NK-92 treated with Interleukin-12 subunit alpha and Interleukin-12 subunit beta, amount 100 ng/mL, for 24 hours (cell line): ENCODE measurements at regions not wholly inside any gene's neighbourhood (a gene's known extent, or its start where the extent isn't known, plus 50 kb on each side); places are given as distances from the start of the nearest gene placed in this dataset.

Experiments used
- DNase-seq: peaks from one replicate; lab custom pipeline; 2025; lab: John Stamatoyannopoulos, UW

DNA sequence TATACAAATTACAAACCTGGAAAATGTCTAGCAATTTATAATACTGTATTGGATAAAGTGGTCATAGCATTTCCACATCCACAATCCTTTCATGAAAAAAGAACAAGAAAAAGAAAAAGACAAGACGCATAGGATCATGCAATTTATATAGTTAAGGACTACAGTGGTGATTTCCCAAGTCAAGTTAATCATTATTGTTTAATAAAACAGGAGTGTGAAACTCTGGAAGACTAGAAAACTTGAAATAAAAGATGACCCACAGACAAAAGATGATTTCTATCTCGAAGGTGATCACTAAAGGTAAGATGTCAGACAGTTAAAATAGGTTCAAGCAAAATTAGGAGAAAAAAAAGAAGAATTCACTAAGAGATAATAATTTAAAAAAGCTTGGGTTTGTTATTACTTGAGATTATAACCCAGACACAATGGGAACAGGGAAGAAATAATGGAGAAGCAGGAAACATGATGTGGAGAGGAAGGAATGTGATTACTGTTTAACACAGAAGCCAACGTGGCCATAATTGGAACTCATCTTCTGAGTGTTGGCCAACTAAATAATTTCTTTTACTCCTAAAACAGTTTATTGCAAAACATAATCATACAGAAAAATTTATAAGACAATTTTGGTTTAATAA is 441.2 kb upstream of the ANO3 start:
- no peak for DNase-seq

DNA sequence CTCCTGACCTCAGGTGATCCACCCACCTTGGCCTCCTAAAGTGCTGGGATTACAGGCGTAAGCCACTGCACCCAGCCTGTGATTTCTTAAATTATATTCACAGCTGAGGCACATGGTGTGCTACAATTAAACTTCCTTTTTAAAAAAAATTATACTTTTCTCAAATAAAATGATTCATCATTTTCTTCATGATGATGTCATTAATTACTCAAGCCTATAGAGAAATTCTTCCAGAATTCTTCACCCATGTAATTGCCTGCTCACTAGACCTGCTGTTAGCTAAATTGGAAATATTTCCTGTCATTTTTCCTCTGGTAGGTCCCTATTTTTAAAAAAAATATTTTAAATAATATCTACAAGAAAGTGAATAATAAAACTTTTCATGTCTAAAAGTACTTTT is 440.0 kb upstream of the ANO3 start:
- no peak for DNase-seq

DNA sequence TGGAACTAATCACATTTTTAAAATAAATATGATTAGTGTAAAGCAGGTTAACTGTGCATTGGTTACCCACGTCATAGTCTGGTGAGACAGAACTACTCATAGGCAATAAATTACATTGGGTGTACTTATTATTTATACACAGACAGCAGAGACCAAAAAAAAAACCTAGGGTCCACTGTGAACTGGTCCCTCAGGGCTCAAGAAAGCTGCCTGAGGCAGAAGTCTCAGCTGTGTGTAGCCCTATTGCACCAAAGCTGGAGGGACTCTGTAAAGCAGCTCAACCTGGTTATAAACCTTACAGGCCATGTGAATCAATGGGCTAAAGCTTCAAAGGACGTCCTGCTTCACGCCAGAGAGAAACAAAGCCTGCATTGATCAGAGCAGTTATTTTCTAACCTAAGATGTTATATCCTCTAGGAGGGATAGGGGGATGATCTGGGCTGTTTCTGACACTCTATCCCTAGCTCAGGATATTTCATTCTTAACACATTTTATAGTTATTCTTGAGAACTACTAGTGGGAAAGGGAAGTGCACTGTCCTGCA is 432.2 kb upstream of the ANO3 start:
- no peak for DNase-seq

DNA sequence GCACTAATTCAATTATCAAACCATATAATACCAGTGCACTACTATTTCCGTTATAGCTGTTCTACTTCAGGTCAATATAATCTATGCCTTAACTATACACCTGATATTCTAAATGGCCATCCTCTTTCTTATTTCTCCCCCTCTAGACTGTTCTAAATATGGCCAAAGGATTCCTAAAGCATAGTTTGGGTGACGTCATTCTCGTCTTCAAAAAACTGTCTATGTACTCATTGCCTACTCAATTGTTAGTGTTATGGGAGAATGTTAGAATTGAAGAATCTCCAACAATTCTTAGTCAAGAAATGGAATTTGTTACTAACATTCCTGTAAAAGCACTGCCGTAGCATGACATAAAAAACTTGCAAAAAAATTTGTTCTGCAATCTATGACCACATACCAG is 431.1 kb upstream of the ANO3 start:
- no peak for DNase-seq

DNA sequence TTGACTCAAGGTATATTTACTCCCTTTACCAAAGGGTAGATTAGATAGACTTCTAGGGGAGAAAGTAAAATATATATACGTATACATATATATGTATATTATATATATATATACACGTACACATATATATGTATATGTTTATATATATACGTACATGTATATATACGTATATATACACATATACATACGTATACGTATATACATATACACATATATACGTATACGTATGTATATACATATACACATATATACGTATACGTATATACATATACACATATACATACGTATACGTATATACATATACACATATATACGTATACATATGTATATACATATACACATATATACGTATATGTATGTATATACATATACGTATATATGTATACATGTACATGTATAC is 430.5 kb upstream of the ANO3 start:
- DNase-seq = no peak

DNA sequence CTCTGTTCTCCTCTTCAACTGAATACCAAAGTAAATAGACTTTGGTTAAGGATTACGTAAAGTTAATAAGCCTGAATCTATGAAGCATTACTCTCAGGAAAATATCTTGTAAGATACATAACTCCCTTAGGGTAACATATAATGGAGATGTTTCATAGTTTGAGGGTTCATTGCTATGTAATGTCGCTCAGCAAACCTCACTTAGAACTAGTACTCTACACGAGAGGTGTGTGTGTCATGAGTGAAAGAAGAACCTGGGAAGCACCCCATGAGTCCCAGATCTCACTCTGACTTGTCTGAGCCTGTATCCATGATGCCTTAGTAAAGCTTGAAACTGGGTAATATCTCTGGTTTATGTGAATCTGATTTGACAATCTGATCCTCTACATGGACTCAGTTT is 429.5 kb upstream of the ANO3 start:
- DNase-seq = no peak

DNA sequence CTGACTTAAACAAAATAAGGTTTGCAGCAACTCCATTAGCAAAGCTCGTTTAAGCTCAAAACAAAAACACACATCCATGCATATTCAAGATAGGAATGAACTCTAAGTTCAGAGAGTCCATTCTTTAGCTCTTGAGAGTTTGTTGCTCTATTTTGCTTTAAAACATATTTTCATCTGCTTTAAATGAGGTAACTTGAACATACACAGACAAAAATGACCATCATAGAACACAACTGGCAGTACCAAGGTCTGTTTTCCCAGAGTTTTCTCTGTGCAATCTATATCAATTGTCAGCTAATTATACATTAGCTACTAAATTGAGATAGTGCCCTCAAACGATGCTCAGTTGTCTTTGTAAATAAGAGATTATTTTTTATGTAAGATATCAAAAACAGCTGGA is 423.2 kb upstream of the ANO3 start:
- DNase-seq = no peak

DNA sequence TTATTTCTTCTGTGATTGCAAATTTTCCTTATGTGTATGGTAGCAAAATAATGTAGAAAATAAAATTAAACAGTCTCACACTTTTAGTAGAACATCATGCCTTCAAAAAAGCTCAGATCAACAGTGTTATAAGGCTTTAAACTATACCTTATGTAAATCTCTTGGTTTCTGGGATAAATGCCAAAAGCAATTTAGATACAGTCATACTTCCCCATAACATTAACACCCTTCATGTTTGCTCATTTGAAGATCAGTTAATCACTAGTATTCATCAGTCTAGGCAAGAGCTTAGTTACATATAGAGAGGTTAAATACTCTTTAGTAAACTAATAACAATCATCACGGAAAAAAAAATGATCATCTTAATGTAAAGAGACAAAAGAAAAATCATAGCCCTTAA is 421.8 kb upstream of the ANO3 start:
- no peak for DNase-seq

DNA sequence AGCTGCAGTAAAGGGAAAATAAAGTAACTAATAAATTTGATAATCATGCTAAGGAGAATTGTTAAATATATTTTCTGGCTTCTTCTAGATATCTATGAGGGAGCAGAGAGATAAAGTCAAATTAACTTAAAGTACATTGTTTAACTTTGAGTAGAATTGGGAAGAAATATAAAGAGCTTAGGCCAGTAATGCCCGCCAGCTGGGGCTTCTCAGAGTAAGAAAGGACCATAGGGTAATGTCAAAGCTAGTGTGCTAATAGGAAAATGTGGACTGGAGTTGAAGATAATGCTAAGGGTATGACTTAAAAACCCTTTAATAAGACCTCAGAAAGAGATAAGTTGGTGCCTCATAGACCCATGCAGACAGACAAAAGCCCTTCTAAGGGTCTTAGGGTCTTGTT is 411.6 kb upstream of the ANO3 start:
- DNase-seq = no peak

DNA sequence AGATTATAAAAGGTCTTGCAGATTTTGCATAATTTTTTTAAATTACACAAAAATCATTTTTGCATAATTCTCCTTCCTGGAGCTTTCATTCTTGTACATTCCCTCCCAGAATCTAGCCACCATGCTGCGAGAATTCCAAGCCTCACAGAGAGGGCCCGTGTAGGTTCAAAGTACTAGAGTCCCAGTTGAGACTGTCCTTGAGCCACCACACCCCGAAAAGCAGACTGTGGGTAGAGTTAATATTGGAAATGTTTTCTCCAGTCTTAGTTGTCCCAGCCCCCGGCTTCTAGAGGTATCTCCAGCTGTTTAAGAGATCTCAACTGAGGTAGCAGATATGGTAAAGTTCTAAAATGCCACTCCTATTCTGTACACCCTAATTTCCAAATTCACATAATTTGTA is 407.3 kb upstream of the ANO3 start:
- no peak for DNase-seq

DNA sequence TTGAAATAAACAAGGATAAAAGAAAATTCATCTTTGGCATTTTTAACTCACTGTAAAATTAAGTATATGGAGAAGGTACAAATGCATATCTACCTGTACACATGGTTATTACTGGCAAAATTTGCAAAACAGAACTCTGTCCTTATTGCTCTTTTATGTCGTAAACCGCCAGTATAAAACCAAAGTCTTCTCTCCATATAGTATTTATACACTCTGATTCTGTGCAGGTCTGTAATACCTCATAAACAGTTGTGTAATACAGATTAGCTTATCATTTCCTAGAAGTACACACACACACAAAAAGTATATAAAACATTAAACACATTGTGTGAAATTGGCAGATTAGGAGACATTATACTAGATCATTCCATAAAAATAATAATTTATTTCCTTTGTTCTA is 406.6 kb upstream of the ANO3 start:
- DNase-seq = no peak

DNA sequence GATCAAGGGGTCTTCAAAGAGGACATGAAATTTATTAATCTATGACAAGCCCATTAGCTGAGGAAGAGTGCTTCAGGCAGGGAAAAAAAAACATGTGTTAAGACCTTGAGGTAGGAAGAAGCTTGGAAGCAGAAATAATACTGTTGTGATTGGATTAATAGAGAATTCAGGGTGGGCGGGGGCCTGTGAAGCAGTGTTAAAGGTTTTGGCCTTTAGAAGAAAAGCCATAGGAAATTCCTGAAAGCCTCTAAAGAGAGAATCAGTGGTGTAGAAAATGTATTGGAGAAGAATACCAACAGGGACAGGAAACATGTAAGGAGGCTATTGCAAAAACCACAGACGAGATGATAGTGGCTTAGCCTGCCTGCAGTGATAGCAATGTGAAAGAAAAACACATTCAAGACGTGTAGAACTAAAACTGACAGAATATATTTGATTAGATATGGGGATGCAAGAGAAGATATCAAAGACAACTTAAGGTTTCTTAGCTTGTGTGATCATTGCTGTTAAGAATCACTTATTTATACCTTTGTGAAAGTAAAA is 404.4 kb upstream of the ANO3 start:
- DNase-seq = no peak

DNA sequence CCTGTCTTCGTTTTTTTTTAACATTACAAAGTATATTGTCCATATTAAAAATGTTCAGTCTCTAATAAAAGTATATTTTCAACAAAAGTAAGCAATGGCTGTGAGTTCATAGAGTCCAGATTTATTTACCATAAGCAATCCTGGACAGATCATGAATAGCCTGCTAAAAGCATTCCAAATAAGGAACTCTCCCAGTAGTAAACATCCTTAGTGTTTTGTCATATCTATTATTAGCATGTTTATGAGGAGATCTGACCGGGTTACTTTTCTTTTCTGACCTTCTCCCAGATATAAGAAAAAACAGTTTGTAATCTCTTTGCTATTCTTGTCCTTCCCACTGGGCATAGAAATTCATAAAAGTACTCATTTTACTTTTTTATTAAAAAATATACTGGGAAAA is 403.9 kb upstream of the ANO3 start:
- DNase-seq = no peak

DNA sequence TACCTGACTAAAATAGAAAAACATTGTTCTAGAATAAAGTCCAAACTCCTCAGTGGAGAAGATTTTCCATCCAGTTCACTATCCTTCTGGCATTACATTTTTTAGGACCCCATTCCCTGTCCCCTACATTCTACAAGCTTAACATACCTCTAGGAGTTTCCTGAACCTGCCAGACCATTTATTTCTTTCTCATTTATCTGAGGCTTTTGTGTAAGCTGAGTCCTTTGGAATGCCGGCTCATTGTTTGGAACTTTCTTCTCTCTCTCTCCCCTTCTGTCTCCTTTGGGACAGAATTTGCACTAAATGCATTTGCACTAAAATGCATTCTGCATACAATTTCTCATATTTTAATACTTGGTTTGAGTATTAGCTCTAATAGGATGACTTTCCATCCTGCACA is 393.0 kb upstream of the ANO3 start:
- DNase-seq = no peak

DNA sequence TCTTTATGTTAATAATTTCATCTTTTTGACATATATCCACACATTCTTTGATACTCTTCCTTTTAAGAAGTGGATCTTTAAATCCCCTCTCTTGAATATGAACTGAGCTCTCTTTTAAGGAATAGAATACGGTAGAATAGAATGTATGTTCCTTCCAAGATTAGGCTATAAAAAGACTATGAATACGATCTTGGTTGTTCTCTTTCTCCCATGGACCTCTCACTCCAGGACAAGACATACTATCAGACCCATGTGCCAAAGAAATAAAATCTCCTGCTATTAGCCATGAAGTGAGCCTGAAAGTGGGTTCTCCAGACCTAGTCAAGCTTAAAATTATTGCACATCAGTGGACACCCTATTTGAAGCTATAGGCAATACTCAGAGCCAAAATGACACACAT is 392.2 kb upstream of the ANO3 start:
- DNase-seq = no peak

DNA sequence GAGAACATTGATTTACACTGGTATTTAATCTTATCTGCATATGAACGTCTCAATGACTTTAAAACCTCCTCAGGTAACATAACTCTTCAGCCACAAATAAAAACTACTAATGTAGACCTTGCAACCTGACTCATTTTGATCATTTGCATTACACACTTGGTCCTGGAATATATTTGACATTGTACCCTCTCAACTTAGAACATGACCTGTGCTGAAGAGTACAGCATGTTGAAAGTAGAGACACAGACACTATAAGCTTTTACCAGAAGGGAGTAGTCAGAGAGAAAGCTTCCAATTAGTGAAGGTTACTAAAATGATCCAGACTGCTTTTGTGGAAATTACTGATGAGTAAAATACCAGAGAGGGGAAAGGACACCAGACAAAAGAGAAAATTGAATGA is 390.6 kb upstream of the ANO3 start:
- no peak for DNase-seq

DNA sequence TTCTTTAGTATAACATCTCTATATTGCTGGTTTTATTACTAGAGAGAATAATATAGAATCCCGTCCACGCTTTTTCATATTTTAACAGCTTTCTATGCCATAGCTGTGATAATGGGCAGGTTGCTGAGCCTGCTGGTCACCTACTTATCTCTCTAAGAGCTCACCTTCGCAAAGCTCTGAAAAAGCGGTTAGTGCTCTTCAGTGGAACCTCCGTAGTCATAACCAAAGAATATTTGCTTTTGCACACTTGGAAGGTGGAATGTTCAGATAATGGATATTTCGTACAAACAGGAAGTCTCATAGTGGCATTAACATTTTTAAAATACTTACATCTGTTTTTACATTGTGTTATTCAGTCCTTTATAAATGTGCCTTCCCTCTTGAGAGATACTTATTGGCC is 388.9 kb upstream of the ANO3 start:
- DNase-seq = no peak

DNA sequence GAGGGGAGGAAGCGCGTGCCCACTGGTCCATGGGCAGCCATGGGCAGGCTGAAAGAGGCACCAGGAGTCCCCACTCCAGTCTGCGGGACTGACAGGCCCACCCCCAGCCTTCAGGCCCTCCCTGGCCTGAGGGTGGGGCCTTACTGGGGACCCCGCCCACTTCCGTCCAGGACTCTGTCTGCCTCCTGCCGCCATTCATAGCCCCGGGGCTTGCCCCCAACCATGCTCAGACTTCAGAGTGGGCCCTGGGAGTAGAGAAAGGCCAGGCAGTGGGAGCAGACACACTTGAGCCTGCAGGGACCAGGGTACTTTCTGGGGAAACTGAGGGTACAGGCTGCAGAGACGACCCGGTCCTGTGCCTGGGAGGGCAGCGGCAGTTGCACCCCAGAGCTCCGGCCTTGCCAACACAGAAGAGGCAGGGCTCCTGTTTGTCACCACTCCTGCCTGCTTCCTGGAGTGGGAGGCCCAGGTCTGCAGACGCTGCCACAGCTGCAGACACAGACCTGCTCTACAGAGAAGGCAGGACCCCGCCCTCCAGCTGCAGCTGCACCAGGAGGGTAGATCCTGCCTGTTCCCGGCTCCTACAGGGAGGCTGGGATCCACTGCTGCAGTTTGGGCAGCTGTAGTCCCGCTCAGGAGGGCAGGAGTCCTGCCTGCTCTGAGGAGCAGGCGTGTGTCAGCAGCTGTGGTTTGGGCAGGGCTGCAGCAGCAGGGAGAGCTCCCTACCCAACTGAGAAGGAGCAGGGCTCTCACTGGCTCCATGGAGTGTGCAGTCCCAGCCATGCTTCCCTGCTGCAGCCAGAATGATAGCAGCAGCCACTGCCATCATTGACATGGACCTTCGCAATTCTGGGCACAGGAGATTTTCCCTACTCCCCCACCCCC is 387.9 kb upstream of the ANO3 start:
- DNase-seq = no peak

DNA sequence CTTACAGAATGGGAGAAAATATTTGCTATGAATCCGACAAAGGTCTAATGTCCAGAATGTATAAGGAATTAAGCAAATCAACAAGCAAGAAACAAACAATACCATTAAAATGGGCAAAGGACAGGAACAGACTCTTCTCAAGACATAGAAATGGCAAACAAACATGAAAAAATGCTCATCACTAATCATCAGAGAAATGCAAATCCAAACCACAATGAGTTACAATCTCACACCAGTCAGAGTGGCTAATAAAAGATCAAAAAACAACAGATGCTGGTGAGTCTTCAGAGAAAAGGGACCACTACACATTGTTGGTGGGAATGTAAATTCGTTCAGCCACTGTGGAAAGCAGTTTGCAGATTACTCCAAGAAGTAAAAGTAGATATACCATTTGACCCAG is 382.0 kb upstream of the ANO3 start:
- DNase-seq = no peak

DNA sequence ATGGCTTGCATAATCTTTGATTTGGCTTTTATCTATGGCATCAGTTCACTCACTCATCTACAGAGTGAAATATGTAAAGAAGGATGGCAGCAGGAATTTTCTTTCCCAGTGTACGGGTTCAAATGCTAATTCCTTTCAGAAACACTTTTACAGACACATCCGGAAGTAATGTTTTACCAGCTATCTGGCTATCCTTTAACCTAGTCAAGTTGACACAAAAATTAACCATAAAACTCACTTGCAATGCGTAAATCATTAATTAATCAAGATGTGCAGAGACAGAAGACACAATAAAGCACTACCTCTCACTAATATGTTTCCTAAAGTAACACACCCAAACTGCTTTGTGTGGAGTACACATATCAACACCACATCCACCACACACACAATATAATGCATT is 378.9 kb upstream of the ANO3 start:
- DNase-seq = no peak

DNA sequence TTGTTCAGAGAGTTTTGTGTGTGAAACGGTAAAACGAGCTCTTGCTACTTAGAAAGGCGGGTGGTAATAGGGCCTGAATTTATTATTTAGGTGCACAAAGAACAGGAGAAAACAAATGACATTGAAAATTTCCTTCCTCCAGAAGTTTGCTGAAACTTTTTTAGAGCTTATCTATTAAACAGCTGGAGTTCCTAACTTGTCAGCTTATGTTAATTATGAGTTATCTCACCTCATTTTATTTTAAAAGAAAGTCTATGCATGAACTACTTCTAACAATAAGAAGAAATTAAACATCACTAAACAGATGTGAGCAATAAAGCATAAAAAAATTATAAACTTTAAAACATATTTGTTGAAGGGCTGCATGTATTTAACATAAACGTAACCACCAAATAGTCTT is 373.9 kb upstream of the ANO3 start:
- no peak for DNase-seq

DNA sequence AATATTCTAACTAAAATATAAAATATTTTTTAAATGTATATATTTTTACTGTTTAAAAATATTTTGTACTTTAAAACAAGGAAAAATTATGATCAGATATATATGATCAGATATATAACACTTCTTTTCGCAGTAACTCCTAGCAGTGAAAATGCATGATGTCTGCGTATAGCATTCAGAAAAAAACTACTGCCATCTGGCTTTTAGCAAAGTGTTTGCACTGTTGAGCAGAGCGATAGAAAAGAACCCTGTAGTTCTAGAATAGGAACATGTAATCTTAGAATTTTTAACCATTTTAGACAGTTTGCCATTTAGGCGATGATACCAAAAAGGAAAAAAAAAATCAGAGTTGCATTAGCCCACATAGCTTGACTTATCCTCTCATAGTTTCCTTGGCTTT is 370.4 kb upstream of the ANO3 start:
- DNase-seq = no peak

DNA sequence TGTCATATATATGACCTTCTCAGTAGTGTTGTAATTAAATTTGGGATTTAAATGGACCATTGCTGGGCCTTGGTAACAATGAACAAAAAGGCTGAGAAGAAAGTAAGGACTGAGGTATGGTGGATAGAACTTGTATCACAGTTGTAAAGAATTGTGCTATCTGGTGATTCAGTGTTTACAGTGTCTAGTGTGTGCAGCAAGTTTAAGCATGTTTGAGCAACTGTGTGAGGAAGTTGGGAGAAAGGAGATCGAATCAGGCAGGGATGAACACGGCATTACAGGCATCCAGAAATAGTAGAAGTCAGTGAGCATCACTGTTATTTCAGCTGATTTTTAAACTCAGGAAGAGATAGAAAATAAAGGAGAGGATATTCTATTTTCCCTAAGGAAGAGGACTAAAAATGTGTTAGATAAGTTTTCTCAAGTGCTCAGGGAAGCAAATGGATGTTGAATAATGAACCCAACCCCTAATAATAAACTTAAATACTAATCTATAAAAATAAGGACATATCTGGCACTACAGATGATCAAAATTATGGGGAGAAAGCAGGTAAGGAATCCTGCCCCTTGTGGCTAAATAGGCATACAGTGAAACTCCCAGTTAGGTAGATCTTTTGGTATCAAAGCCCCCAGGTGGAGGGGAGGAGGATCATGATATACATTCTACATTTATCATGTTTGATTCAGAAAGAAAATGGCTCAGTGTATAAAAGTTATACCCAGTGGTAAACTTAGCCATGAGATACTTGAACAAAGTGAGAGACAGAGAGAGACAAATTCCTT is 361.0 kb upstream of the ANO3 start:
- no peak for DNase-seq
